D721Med (cell line): ENCODE measurements at regions not wholly inside any gene's neighbourhood (a gene's known extent, or its start where the extent isn't known, plus 50 kb on each side); places are given as distances from the start of the nearest gene placed in this dataset.
"Not testable (repeated sequence)": the region's sequence is repeated elsewhere in the genome, so short reads cannot be mapped to it uniquely, and the experiment has no call there.

ENCODE experiments used
- DNase-seq: peaks from one replicate; pipeline ENCODE4 v3.0.0; 2011; ENCODE audit warnings: low spot score; ENCODE audit not compliant: insufficient read length
- FAIRE-seq: peaks from 2 replicates; lab custom pipeline; 2011; peaks lifted over from hg19 to GRCh38; lab: Jason Lieb, UNC

DNA sequence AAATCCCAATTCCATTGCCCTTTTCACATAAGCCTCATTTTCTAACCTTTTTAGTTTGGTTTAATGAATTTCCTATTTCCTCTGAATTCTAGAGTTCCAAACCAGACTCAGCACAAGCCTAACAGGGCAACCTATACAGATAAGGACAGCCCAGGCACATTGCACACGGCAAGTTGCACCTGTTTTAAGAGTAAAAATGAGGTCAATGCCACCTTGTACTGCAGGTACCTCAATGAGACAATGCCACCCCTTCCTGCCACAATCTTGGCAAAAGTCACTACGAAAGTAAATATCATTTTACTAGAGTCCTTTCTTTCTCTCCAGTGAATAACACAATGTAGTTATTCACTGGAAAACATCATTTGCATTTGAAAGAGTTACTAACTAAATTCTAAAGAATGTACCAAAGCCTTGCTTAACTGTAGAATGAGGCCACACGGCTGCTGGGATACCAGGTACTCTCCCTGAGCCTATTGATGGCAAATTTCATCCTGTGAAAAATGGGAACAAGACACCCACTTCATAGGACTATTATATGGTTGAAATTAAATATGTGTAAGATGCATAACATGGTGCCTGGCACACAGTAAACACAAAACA, 123.2 kb upstream of the NBPF26 start:
- DNase-seq, FAIRE-seq: not testable (repeated sequence)

DNA sequence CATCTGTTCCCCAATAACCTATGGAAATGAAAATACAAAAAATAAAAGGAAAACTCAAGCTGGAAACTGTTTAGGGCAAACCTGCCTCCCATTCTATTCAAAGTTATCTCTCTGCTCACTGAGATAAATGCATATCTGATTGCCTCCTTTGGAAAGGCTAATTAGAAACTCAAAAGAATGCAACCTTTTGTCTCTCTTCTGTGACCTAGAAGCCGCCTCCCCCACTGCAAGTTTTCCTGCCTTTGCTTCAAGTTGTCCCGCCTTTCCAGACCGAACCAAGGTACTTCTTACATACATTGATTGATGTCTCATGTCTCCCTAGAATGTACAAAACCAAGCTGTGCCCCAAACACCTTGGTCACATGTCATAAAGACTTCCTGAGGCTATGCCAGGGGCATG, 115.9 kb upstream of the NBPF26 start:
- DNase-seq, FAIRE-seq: not testable (repeated sequence)

GRCh38 chr1:120608314-120609014, 115.3 kb upstream of the NBPF26 start:
- not testable (repeated sequence) for FAIRE-seq, DNase-seq

GRCh38 chr1:120609015-120609573, 114.7 kb upstream of the NBPF26 start:
- DNase-seq, FAIRE-seq: not testable (repeated sequence)

DNA sequence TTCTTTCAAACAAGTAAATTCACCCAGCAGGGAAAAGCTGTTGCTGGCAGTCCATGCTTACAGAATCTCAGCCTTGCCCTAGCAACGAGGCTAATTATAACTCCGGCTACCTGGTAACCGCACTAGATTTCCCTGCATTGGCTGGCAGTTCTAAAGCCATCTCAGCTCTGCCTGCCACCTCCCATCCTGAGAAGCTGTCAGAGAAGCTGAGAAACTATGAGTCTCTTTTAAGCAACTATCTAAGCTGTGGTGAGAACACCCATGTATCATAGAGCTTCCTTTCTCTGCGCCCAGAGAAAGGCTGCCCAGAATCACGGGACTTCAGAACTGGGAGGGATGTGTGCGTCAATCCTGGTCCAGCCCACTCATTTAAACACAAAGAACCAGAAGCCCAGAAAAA, 113.9 kb upstream of the NBPF26 start:
- FAIRE-seq, DNase-seq: not testable (repeated sequence)

DNA sequence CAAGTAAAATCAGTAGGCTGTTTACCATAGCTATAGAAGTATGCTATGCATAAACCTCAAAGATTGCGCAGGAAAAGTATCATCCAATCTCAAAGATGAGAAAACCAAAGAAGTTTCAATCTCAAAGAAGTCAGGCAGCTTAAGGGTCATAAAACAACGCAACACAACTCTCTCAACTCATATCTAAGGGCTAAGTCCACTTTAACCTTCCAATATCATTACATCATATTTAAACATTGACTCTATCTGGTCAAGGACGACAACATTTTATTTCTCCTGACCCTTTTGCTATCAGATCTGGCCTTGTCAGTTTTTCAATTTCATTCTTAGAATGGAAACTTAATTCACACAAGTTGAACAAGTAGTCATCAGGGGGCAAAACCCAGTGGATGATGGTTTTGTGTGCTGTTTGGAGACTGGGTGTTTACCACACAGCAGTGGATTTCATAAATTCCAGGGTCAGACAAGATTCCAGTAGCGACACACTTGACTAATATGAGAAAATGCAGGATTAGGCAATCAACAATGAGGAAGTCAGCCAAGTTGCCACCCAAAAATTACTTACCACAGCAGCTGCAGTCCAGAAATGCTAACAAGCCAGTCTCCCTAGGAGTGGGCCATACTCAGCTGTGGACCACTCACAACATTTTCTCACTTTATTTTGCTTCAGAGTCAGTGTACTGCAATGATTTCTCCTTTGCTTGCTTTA, 108.7 kb upstream of the NBPF26 start:
- FAIRE-seq, DNase-seq: not testable (repeated sequence)

GRCh38 chr1:120617493-120617892, 106.3 kb upstream of the NBPF26 start:
- not testable (repeated sequence) for DNase-seq, FAIRE-seq

- not testable (repeated sequence) for FAIRE-seq, DNase-seq
Measured at GRCh38 chr1:120619867-120620692, 103.7 kb upstream of the NBPF26 start.

- not testable (repeated sequence) for FAIRE-seq, DNase-seq
Measured at GRCh38 chr1:120620693-120620969, 103.1 kb upstream of the NBPF26 start.

- not testable (repeated sequence) for FAIRE-seq, DNase-seq
Measured at GRCh38 chr1:120621278-120621677, 102.5 kb upstream of the NBPF26 start.

- FAIRE-seq, DNase-seq: not testable (repeated sequence)
Measured at GRCh38 chr1:120623539-120623938, 100.2 kb upstream of the NBPF26 start.

DNA sequence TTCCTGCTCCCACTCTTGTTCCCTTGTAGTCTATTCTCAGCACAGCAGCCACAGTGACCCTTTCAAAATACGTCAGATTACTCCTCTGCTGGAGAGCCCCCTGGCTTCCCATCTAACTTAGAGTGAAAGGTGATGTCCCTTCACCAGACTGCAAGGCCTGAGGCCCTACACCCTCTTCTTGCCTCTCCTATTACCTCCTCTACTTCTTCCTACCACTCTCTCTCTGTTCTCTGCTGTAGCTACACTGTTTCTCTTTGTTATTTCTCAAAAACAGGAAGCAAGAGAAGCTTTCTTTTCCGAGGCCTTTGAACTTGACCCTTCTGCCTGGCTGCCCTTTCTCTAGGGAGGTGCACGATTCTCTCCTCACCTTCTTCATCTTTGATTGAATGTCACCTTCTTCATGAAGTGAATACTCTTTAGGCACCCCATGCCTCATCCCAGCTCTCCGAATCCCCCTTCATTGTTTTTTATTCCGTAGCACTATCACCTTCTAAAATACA, 99.1 kb upstream of the NBPF26 start:
- not testable (repeated sequence) for FAIRE-seq, DNase-seq

- not testable (repeated sequence) for FAIRE-seq, DNase-seq
Measured at GRCh38 chr1:120629832-120630455, 93.8 kb upstream of the NBPF26 start.

DNA sequence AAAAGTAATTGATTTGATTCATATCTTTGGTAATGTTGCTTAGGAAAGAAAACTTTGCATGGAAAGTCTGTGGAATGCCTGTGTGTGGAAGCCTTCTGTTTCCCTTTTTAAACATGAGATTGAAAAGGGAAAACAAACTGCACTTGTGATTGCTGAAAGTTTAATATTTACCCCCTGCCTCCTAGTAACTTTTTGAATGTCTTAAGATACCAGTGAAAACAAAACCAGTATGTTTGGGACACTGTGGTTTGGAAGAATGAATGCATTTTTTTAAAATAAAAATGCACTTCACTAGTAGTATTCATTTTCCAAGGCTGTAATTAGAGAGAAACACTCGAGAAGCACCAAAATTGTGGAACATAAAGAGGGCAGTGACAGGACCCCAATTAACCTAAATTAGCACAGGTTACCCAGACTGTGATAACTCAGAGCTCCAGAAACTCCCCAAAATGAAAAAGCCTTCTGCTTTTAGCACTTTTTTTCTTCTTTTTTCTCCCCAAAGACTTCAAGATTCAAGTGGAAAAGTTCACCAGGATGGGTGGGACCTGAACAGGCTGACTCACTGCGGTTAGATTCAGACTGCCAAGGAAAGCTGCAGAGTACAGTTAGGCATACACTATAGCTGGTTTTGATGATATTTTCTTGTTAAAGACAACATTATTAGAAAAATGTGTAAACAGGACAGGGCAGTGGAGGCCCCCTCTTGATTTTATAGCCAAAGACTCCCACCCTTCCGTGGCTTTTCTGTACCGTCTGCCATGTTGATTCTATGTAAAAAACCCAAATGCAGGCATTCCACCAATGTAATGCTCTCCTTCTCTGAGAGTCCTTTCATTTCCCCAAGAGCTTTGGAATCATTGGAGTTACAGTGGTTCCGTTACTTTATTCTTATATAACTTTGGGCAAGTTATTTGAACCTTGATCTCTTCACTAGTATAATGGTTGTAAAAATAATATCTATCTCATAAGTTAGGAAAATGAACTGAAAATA, 88.6 kb upstream of the NBPF26 start:
- not testable (repeated sequence) for FAIRE-seq, DNase-seq

GRCh38 chr1:120640261-120641013, 83.3 kb upstream of the NBPF26 start:
- not testable (repeated sequence) for FAIRE-seq, DNase-seq

DNA sequence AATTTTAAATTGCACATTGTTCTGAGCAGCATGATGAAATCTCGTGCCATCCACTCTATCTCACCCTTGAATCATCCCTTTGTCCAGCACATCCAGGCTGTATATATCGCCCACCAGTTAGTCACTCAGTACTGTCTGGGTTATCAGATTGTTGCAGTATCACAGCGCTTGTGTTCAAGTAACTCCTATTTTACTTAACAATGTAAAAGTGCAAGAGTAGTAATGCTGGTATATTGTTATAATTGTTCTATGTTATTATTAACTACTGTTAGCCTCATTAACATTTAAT, 82.8 kb upstream of the NBPF26 start:
- not testable (repeated sequence) for DNase-seq, FAIRE-seq

DNA sequence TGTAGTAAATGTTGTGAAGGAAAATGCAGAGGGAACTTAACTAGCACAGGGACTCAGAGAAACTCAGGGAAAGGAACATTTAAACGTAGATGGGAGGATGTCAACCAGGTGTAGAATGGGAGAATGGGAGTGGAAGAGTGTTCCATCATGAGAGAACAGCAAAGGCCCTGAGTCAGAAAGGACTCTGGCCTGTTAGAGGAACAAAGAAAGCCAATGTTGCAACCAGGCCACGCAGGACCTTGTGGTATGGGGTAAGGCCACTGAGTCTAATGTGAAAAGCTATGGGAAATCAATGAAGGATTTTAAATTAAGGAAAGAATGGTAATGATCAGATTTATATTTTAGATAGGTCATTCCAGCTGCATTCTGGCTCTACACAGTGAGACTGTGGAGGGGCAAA, 76.6 kb upstream of the NBPF26 start:
- not testable (repeated sequence) for DNase-seq, FAIRE-seq
